Ovary (tissue), 7 donors: ENCODE measurements at regions not wholly inside any gene's neighbourhood (a gene's known extent, or its start where the extent isn't known, plus 50 kb on each side); places are given as distances from the start of the nearest gene placed in this dataset.
A peak's percentile ranks its signal among the peaks of the same experiment; 100 is the strongest.

Experiments
- DNase-seq, 5 donors: peaks; one replicate each; pipeline ENCODE4 v3.0.0-alpha.2; 2019 to 2020
- H3K27ac ChIP-seq, 2 donors: fragments of 200-600 bp; one replicate each; pipeline versions ENCODE4 v1.5.1 to v1.8.0; 2019 to 2022
- H3K27me3 ChIP-seq: fragments of 200-600 bp; one replicate; pipeline ENCODE4 v1.8.0; 2022
- H3K36me3 ChIP-seq: fragments of 200-600 bp; sonication (generic); one replicate; pipeline ENCODE4 v1.5.1; 2019
- H3K4me1 ChIP-seq: one replicate; pipeline ENCODE4 v1.8.1; 2013; ENCODE audit warnings: mild to moderate bottlenecking, moderate library complexity; ENCODE audit not compliant: insufficient read depth
- H3K4me3 ChIP-seq: fragments of 200-600 bp; sonication (generic); one replicate; pipeline ENCODE4 v1.5.1; 2017
- H3K9me3 ChIP-seq, 2 donors: fragments of 200-600 bp in 1 of 2; sonication (generic) in 1 of 2; one replicate each; pipeline versions ENCODE4 v1.5.1 to v1.8.1; 2013 to 2019; ENCODE audit warnings: mild to moderate bottlenecking in 1 of 2, moderate library complexity in 1 of 2
- CTCF ChIP-seq, 3 donors: fragments of 450-650 bp in 2 of 3; fragments of 200-600 bp in 1 of 3; IDR thresholded peaks; one replicate each; pipeline versions ENCODE4 v1.5.1 to v1.8.0; 2016 to 2022; ENCODE audit warnings: antibody characterized with exemption in 3 of 3, mild to moderate bottlenecking in 1 of 3
- EP300 ChIP-seq: sonication (generic); formaldehyde crosslinking; IDR thresholded peaks from one replicate; pipeline ENCODE4 v1.6.1; 2017; ENCODE audit warnings: antibody characterized with exemption
- POLR2A ChIP-seq: fragments of 450-650 bp; IDR thresholded peaks from one replicate; pipeline ENCODE4 v1.6.1; 2017; ENCODE audit warnings: antibody characterized with exemption, mild to moderate bottlenecking, moderate library complexity
- WGBS, 3 donors: extraction: QIAGEN DNeasy Blood & Tissue Kit in 1 of 3; methylation state at CpG; one replicate each; pipeline versions ENCODE4 v1.1.5 to v1.1.7; 2013 to 2017; 5-methylcytosine and 5-hydroxymethylcytosine counted together
- intact Hi-C, 4 donors: fragments of 100-400 bp; cut with DNase I; formaldehyde crosslinking; loops; one replicate each; pipeline versions ENCODE4 v1.11.0 to v1.15.1; 2022 to 2023
- donor health status: DM: no; HTN: no; CAD: no; lungs with moderate emphysema.
- donor health status: DM: no; HTN: no; CAD: no.
- donor health status: Bipolar disorder and iron deficiency.
- donor health status: DM: no; HTN: no; CAD: no.
- donor health status: DM: yes; HTN: yes; CAD: no.

DNA sequence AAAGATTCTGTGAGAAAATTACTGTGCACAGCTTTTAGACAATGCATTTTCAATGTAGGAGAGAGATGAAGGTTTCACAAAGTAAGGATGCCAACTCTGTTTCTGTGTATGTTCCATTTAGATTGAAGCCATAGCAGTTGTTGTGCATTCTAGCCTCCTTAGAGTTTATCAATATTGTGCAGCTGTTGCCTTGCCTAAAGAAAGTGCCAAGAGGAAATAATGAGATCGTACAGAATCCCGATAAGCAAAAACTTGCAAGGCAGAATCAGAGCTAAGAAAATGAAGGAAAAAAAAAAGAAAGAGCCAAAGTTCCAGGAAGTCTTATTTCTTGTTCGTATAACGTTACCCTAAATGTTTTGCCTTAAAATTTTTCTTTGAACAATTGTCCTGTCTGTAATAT is 965.0 kb downstream of the DCDC2C start:
- H3K9me3 ChIP-seq = no peaks in the 10 kb centered on the region
- no peak overlapping the region for H3K4me3 ChIP-seq
- 6 to 17% (median 10%) methylated on average over 4 of the region's 4 CpGs for WGBS, 3 donors
- no peak overlapping the region for H3K27ac ChIP-seq
- DNase-seq = no peak
- no peaks in the 10 kb centered on the region for H3K4me1 ChIP-seq
- no peak for TF ChIP-seq EP300
- TF ChIP-seq CTCF (IDR thresholded peaks at IDR 0.05) = no peak
- TF ChIP-seq POLR2A = no peak
- intact Hi-C loops = no loop called here
- no peaks in the 10 kb centered on the region for H3K36me3 ChIP-seq
- no peaks in the 10 kb centered on the region for H3K27me3 ChIP-seq

GRCh38 chr2:4670331-4670730 is 967.0 kb downstream of the DCDC2C start:
- intact Hi-C loops = no loop called here
- no peaks in the 10 kb centered on the region for H3K9me3 ChIP-seq
- WGBS, 3 donors = 93 to 97% (median 97%) methylated on average over 2 of the region's 2 CpGs

DNA sequence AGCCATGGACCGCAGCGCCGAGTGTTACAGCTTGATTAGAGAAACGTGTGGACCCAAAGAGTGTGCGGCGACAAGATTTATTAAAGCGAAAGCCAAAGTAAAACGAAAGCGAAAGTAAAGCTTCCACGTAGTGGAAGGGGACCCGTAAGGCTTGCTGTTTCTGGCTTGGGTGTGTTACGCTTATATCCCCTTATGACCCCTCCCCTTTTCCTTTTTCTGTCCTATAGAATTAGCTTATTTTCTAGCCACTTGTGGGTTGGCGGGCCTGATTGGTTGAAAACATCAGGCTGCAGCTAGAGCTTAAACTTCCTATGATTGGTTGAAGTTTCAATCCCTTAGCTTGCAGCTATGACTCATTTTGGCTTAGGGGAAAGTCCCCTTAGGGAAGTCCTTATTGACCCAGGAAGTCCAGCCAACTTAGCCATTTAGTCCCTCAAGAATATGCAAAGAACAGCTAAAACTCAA is 969.7 kb downstream of the DCDC2C start:
- peak in 1 of 5 donors; percentile 40 for DNase-seq
- Histone ChIP-seq H3K9me3 (no peaks in the 10 kb centered on the region), H3K4me1 (no peaks in the 10 kb centered on the region), H3K27ac (no peak overlapping the region), H3K4me3 (peak overlapping the region; percentile 9), H3K27me3 (no peaks in the 10 kb centered on the region), H3K36me3 (no peaks in the 10 kb centered on the region)
- TF ChIP-seq POLR2A = no peak
- no peak for TF ChIP-seq EP300
- TF ChIP-seq CTCF (IDR thresholded peaks at IDR 0.05) = no peak
- intact Hi-C loops = no loop called here
- WGBS, 3 donors = 61 to 80% (median 65%) methylated on average over 13 of the region's 13 CpGs

More at GRCh38 chr2:4670331-4670730, 967.0 kb downstream of the DCDC2C start:
- H3K27ac ChIP-seq = no peak overlapping the region
- H3K36me3 ChIP-seq = no peaks in the 10 kb centered on the region
- H3K27me3 ChIP-seq = no peaks in the 10 kb centered on the region
- no peak for DNase-seq
- H3K4me1 ChIP-seq = no peaks in the 10 kb centered on the region
- no peak overlapping the region for H3K4me3 ChIP-seq
- TF ChIP-seq EP300 = no peak
- TF ChIP-seq POLR2A = no peak

DNA sequence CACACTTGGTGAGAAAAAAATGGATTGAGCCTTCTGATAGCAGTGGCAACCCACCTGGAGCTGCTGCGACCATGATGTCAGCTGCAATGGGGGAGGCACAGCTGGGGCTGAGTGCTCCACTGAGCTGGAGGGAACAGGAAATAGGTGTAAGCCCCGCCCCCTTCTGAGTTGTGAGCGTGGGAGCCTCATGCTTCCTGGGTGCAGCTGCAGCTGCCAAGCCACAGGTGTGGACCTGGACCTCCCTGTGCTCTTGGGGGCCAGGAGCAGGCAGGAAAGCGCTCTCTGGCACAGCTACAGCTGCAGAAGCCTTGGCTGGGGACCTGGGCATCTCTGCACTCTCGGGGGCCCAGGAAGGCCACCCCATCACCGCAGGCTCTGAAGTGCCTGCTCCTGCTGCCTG is 970.6 kb downstream of the DCDC2C start:
- no peak for TF ChIP-seq CTCF (IDR thresholded peaks at IDR 0.05)
- no peak for TF ChIP-seq POLR2A
- no peak for TF ChIP-seq EP300
- no peak for DNase-seq
- intact Hi-C loops = no loop called here
- WGBS, 3 donors = 80 to 82% (median 80%) methylated on average over 6 of the region's 6 CpGs
- Histone ChIP-seq H3K4me3 (no peak overlapping the region), H3K4me1 (no peaks in the 10 kb centered on the region), H3K36me3 (no peaks in the 10 kb centered on the region), H3K27ac (no peak overlapping the region), H3K9me3 (no peaks in the 10 kb centered on the region), H3K27me3 (no peaks in the 10 kb centered on the region)

DNA sequence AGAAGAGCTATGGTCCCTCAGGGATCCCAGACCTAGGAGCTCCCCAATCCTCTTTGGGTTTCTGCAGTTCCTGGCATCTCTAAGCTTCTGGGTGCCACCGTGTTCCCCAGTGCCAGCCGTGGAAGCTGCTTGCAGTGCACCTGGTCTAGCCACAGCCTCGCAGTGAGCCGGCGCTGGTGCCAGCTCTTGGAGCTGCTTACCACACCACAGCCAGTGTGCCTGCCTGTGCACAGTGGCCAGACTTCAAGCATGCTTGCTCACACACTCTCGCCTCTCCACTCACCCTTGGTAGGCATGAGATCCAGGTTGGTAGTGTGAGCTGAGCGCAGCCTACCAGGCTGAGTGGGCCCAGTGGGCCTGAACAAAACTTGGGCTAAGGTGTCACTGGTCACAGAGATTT is 971.9 kb downstream of the DCDC2C start:
- no peaks in the 10 kb centered on the region for H3K4me1 ChIP-seq
- no peak overlapping the region for H3K4me3 ChIP-seq
- no peak overlapping the region for H3K27ac ChIP-seq
- no peaks in the 10 kb centered on the region for H3K36me3 ChIP-seq
- intact Hi-C loops = no loop called here
- DNase-seq = no peak
- 93 to 99% (median 97%) methylated on average over 7 of the region's 7 CpGs for WGBS, 3 donors
- H3K27me3 ChIP-seq = no peaks in the 10 kb centered on the region
- TF ChIP-seq CTCF (IDR thresholded peaks at IDR 0.05) = no peak
- TF ChIP-seq POLR2A = no peak
- no peak for TF ChIP-seq EP300
- H3K9me3 ChIP-seq = no peaks in the 10 kb centered on the region
